ENCODE measurements at regions not wholly inside any gene's neighbourhood (a gene's known extent, or its start where the extent isn't known, plus 50 kb on each side); places are given as distances from the start of the nearest gene placed in this dataset.

- no peak for TF ChIP-seq ILF3 (IDR thresholded peaks at IDR 0.05; ENCODE audit: borderline replicate concordance)
- TF ChIP-seq DACH1 (IDR thresholded peaks at IDR 0.05; ENCODE audit: partially characterized antibody), result no peak
- TF ChIP-seq TRIM28 (IDR thresholded peaks at IDR 0.05), result no peak
- TF ChIP-seq SMAD1 (IDR thresholded peaks at IDR 0.05; ENCODE audit: low read depth, low read length, partially characterized antibody), result no peak
- TF ChIP-seq RCOR1 (IDR thresholded peaks at IDR 0.05; ENCODE audit: borderline replicate concordance in 1 of 2, low read depth in 2 of 2, low read length in 2 of 2), result no peak
- TF ChIP-seq HOXB6 (CRISPR knock-in tag; IDR thresholded peaks at IDR 0.05; ENCODE audit: borderline replicate concordance), result no peak
- TF ChIP-seq, protein P1, sequence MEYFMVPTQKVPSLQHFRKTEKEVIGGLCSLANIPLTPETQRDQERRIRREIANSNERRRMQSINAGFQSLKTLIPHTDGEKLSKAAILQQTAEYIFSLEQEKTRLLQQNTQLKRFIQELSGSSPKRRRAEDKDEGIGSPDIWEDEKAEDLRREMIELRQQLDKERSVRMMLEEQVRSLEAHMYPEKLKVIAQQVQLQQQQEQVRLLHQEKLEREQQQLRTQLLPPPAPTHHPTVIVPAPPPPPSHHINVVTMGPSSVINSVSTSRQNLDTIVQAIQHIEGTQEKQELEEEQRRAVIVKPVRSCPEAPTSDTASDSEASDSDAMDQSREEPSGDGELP (CRISPR knock-in tag; IDR thresholded peaks at IDR 0.05; ENCODE audit: borderline replicate concordance), result no peak
- TF ChIP-seq GTF2E2 (tag; IDR thresholded peaks at IDR 0.05), result no peak
- TF ChIP-seq GTF2B (IDR thresholded peaks at IDR 0.05; ENCODE audit: extremely low read depth, insufficient read length), result no peak
- TF ChIP-seq ZNF316 (IDR thresholded peaks at IDR 0.05), result peak; percentile 71
- no peak for TF ChIP-seq CTBP1 (IDR thresholded peaks at IDR 0.05; ENCODE audit: borderline replicate concordance)
- no peak for TF ChIP-seq EHMT2 (IDR thresholded peaks at IDR 0.05)
- TF ChIP-seq YBX1 (IDR thresholded peaks at IDR 0.05), result no peak
- TF ChIP-seq XRCC3 (IDR thresholded peaks at IDR 0.05), result no peak
- no peak for TF ChIP-seq GMEB1 (CRISPR knock-in tag; IDR thresholded peaks at IDR 0.05)
- no peak for TF ChIP-seq POLR2B (IDR thresholded peaks at IDR 0.05; ENCODE audit: low read depth, partially characterized antibody)
Observed at GRCh38 chr2:8304821-8305766, 376.8 kb upstream of the ID2 start (continued).

Measured in K562 (cell line).